Erythroblast (primary cell): ENCODE measurements at regions not wholly inside any gene's neighbourhood (a gene's known extent, or its start where the extent isn't known, plus 50 kb on each side); places are given as distances from the start of the nearest gene placed in this dataset.

Experiments
- GATA1 ChIP-seq: IDR thresholded peaks from 2 replicates; pipeline ENCODE4 v1.6.1; 2011; ENCODE audit warnings: low read depth, mild to moderate bottlenecking, control low read depth, low read length, moderate library complexity
- POLR2A ChIP-seq: IDR thresholded peaks from 2 replicates; pipeline ENCODE4 v1.6.1; 2011; ENCODE audit warnings: mild to moderate bottlenecking, low read length

- TF ChIP-seq POLR2A (no peak), GATA1 (no peak)
Measured at GRCh38 chrX:42242004-42242403, 318.6 kb upstream of the CASK start.
